HCT116 (cell line): ENCODE measurements at regions not wholly inside any gene's neighbourhood (a gene's known extent, or its start where the extent isn't known, plus 50 kb on each side); places are given as distances from the start of the nearest gene placed in this dataset.

Source experiments
- ATAC-seq: fragments of 200-7000 bp; cut with Tn5 transposase; 2 replicates; pipeline ENCODE4 v1.9.1; 2020; ENCODE audit warnings: mild to moderate bottlenecking, moderate library complexity
- BruUV-seq: library from RNA; stranded (reverse); fragments of 400-500 nt; replicated peaks from 2 replicates; lab custom pipeline; 2021; lab: Mats Ljungman, UMichigan
- CTCF ChIA-PET: fragments of 300-600 bp; sonication (Branson Sonifier 250); formaldehyde crosslinking; loops from one replicate; lab custom pipeline; 2021; ENCODE audit warnings: antibody characterized with exemption; lab: Charles Lee
- POLR2A ChIA-PET: fragments of 300-600, 350-600 bp; sonication (Branson Sonifier 250); formaldehyde crosslinking; loops from one replicate; lab custom pipeline; 2021; ENCODE audit warnings: antibody characterized with exemption; lab: Charles Lee
- RAD21 ChIA-PET, 2 experiments: fragments of 300-600 bp; sonication (Branson Sonifier 250); formaldehyde crosslinking; loops; one replicate each; lab custom pipeline; 2023; ENCODE audit warnings: low total read pairs in 2 of 2; ENCODE audit not compliant: uncharacterized antibody in 2 of 2, unreplicated experiment in 2 of 2, low non-redundant PET in 1 of 2; lab: Charles Lee
- DNase-seq: peaks from one replicate; pipeline ENCODE4 v3.0.0-alpha.2; 2010; ENCODE audit warnings: low read depth, low spot score
- H2AFZ ChIP-seq: fragments of 200-600 bp; shearing (Covaris generic), sonication (generic); 2 replicates; pipeline ENCODE4 v1.6.1; 2017; ENCODE audit warnings: low read depth, mixed run types, mixed read lengths, antibody characterized with exemption, low read length; ENCODE audit not compliant: poor library complexity, severe bottlenecking
- H3K27ac ChIP-seq: 2 replicates; pipeline ENCODE4 v1.5.1; 2012; ENCODE audit warnings: low read depth, low read length
- H3K27me3 ChIP-seq: fragments of 200-600 bp; sonication (generic); 2 replicates; pipeline ENCODE4 v1.6.1; 2016; ENCODE audit warnings: mixed run types, low read length, mixed read lengths; ENCODE audit not compliant: insufficient read depth
- H3K36me3 ChIP-seq, 2 experiments: fragments of 200-500 bp in 1 of 2; fragments of 200-600 bp in 1 of 2; sonication (Bioruptor generic) in 1 of 2; sonication (generic) in 1 of 2; 2 replicates each; pipeline versions ENCODE4 v1.5.1 to v1.6.1; 2014 to 2016; ENCODE audit warnings: low read length in 2 of 2, inconsistent platforms in 1 of 2, mixed read lengths in 1 of 2, mixed run types in 1 of 2; ENCODE audit not compliant: insufficient read depth in 2 of 2, control insufficient read depth in 1 of 2
- H3K4me1 ChIP-seq, 2 experiments: fragments of 200-600 bp in 1 of 2; sonication (generic) in 1 of 2; 2 replicates each; pipeline versions ENCODE4 v1.5.1 to v1.6.1; 2012 to 2017; ENCODE audit warnings: low read length in 2 of 2, inconsistent platforms in 1 of 2, mild to moderate bottlenecking in 1 of 2, mixed read lengths in 1 of 2, mixed run types in 1 of 2, moderate library complexity in 1 of 2; ENCODE audit not compliant: insufficient read depth in 2 of 2, control insufficient read depth in 1 of 2
- H3K4me2 ChIP-seq: fragments of 200-600 bp; sonication (generic); 2 replicates; pipeline ENCODE4 v1.6.1; 2017; ENCODE audit warnings: mixed run types, low read length, mixed read lengths
- H3K4me3 ChIP-seq, 2 experiments: fragments of 200-600 bp in 1 of 2; sonication (generic) in 1 of 2; replicated peaks in 1 of 2; 2 replicates each; pipeline ENCODE4 v1.5.1; 2011 to 2016; ENCODE audit warnings: low read length in 2 of 2, control low read depth in 1 of 2, low read depth in 1 of 2, mild to moderate bottlenecking in 1 of 2, mixed read lengths in 1 of 2, mixed run types in 1 of 2
- H3K79me2 ChIP-seq: fragments of 200-600 bp; sonication (generic); 2 replicates; pipeline ENCODE4 v1.6.1; 2017; ENCODE audit warnings: mild to moderate bottlenecking, mixed run types, low read length, moderate library complexity, mixed read lengths; ENCODE audit not compliant: insufficient read depth
- H3K9ac ChIP-seq: fragments of 200-600 bp; sonication (generic); 2 replicates; pipeline ENCODE4 v1.6.1; 2016; ENCODE audit warnings: low read length, mixed read lengths
- H3K9me2 ChIP-seq: fragments of 200-600 bp; sonication (generic), shearing (Covaris generic); 2 replicates; pipeline ENCODE4 v1.6.1; 2017; ENCODE audit warnings: mixed run types, mild to moderate bottlenecking, moderate library complexity; ENCODE audit not compliant: insufficient read depth
- H3K9me3 ChIP-seq, 2 experiments: fragments of 200-500 bp in 1 of 2; fragments of 200-600 bp in 1 of 2; sonication (Bioruptor generic) in 1 of 2; sonication (generic) in 1 of 2; 2 replicates each; pipeline ENCODE4 v1.6.1; 2014 to 2017; ENCODE audit warnings: low read length in 2 of 2, mixed read lengths in 2 of 2, inconsistent platforms in 1 of 2, low read depth in 1 of 2, mild to moderate bottlenecking in 1 of 2, mixed run types in 1 of 2, moderate library complexity in 1 of 2; ENCODE audit not compliant: control insufficient read depth in 1 of 2, insufficient read depth in 1 of 2
- H4K20me1 ChIP-seq: fragments of 200-600 bp; sonication (generic), shearing (Covaris generic); 2 replicates; pipeline ENCODE4 v1.6.1; 2017; ENCODE audit warnings: mixed run types, mild to moderate bottlenecking, moderate library complexity; ENCODE audit not compliant: insufficient read depth
- ATF3 ChIP-seq: IDR thresholded peaks from 2 replicates; pipeline ENCODE4 v1.6.1; 2012
- CEBPB ChIP-seq: IDR thresholded peaks from 2 replicates; pipeline ENCODE4 v1.6.1; 2012; ENCODE audit warnings: low read depth
- EGR1 ChIP-seq: IDR thresholded peaks from 2 replicates; pipeline ENCODE4 v1.6.1; 2012; ENCODE audit warnings: low read depth
- EZH2 ChIP-seq: fragments of 200-600 bp; sonication (generic); IDR thresholded peaks from 2 replicates; pipeline ENCODE4 v1.6.1; 2017; ENCODE audit warnings: antibody characterized with exemption, mixed run types
- EZH2phosphoT487 ChIP-seq: fragments of 200-600 bp; IDR thresholded peaks from 2 replicates; pipeline ENCODE4 v1.6.1; 2018; ENCODE audit warnings: antibody characterized with exemption, borderline replicate concordance
- JUND ChIP-seq: IDR thresholded peaks from 2 replicates; pipeline ENCODE4 v1.6.1; 2012
- MAX ChIP-seq: IDR thresholded peaks from 2 replicates; pipeline ENCODE4 v1.6.1; 2012
- POLR2A ChIP-seq: IDR thresholded peaks from 2 replicates; pipeline ENCODE4 v1.7.0; 2011; ENCODE audit warnings: borderline replicate concordance; ENCODE audit not compliant: insufficient read depth, insufficient read length; ENCODE audit errors: extremely low read depth
- RAD21 ChIP-seq: IDR thresholded peaks from 2 replicates; pipeline ENCODE4 v1.6.1; 2012; ENCODE audit warnings: low read depth, mild to moderate bottlenecking
- SIN3A ChIP-seq: IDR thresholded peaks from 2 replicates; pipeline ENCODE4 v1.6.1; 2012; ENCODE audit warnings: low read depth
- SRF ChIP-seq: IDR thresholded peaks from 2 replicates; pipeline ENCODE4 v1.6.1; 2012; ENCODE audit warnings: low read depth
- YY1 ChIP-seq: IDR thresholded peaks from 2 replicates; pipeline ENCODE4 v1.6.1; 2011; ENCODE audit warnings: low read length, low read depth, moderate library complexity, mild to moderate bottlenecking; ENCODE audit not compliant: insufficient replicate concordance; ENCODE audit errors: extremely low read depth
- ZBTB33 ChIP-seq: IDR thresholded peaks from 2 replicates; pipeline ENCODE4 v1.6.1; 2011; ENCODE audit warnings: mild to moderate bottlenecking, low read length, moderate library complexity; ENCODE audit not compliant: insufficient replicate concordance; ENCODE audit errors: extremely low read depth
- ZFX ChIP-seq: fragments of 450-650 bp; IDR thresholded peaks from 2 replicates; pipeline ENCODE4 v1.6.1; 2017
- ZNF274 ChIP-seq: fragments of 200-500 bp; sonication (Bioruptor generic); IDR thresholded peaks from 2 replicates; pipeline ENCODE4 v1.6.1; 2014; ENCODE audit warnings: mild to moderate bottlenecking, low read depth, low read length, inconsistent platforms
- intact Hi-C: fragments of 100-400 bp; cut with micrococcal nuclease; formaldehyde crosslinking; loops from 2 replicates; pipeline ENCODE4 v1.10.0; 2022
- TF ChIP-seq, protein P1 (sequence below): IDR thresholded peaks from 2 replicates; pipeline ENCODE4 v1.6.1; 2012; ENCODE audit warnings: low read depth

DNA sequence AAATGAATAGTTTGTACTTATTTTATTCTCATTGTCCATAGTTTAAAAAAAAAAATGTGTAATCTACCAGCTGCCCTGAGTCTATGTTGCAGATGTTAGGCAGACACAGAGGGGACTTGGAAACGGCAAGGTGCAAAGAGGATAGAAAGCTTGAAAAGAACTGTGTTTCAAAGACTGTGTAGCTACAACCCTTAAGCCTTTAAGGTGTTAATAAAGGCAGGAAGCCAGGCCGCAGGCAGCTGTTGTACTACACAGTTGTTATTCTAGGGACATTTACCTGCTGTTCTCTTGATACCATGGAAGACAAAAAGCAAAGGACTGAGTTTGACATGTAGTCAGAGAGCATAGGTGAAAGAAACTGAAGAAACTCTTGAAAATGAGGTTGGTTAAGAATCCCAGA is 440.0 kb downstream of the TUSC7 start:
- TF ChIP-seq ZBTB33, result no peak
- no peak for TF ChIP-seq JUND
- no peak for TF ChIP-seq ATF3
- TF ChIP-seq EZH2, result no peak
- TF ChIP-seq ZFX, result no peak
- no peak for TF ChIP-seq RAD21
- no peak for TF ChIP-seq SRF
- TF ChIP-seq EGR1, result no peak
- TF ChIP-seq EZH2phosphoT487, result no peak
- no peak for TF ChIP-seq MAX
- TF ChIP-seq YY1, result no peak
- TF ChIP-seq, protein P1, sequence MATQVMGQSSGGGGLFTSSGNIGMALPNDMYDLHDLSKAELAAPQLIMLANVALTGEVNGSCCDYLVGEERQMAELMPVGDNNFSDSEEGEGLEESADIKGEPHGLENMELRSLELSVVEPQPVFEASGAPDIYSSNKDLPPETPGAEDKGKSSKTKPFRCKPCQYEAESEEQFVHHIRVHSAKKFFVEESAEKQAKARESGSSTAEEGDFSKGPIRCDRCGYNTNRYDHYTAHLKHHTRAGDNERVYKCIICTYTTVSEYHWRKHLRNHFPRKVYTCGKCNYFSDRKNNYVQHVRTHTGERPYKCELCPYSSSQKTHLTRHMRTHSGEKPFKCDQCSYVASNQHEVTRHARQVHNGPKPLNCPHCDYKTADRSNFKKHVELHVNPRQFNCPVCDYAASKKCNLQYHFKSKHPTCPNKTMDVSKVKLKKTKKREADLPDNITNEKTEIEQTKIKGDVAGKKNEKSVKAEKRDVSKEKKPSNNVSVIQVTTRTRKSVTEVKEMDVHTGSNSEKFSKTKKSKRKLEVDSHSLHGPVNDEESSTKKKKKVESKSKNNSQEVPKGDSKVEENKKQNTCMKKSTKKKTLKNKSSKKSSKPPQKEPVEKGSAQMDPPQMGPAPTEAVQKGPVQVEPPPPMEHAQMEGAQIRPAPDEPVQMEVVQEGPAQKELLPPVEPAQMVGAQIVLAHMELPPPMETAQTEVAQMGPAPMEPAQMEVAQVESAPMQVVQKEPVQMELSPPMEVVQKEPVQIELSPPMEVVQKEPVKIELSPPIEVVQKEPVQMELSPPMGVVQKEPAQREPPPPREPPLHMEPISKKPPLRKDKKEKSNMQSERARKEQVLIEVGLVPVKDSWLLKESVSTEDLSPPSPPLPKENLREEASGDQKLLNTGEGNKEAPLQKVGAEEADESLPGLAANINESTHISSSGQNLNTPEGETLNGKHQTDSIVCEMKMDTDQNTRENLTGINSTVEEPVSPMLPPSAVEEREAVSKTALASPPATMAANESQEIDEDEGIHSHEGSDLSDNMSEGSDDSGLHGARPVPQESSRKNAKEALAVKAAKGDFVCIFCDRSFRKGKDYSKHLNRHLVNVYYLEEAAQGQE, result no peak
- TF ChIP-seq ZNF274, result no peak
- no peak for TF ChIP-seq SIN3A
- no peak for TF ChIP-seq POLR2A
- no peak for TF ChIP-seq CEBPB
- TF ChIP-seq, all 23 proteins: peak for 0
- H3K4me1 ChIP-seq, result no peaks in the 10 kb centered on the region
- intact Hi-C loops, result no loop called here
- no peaks in the 10 kb centered on the region for H3K79me2 ChIP-seq
- POLR2A ChIA-PET, result no interaction called here
- H3K27ac ChIP-seq, result no peak overlapping the region
- CTCF ChIA-PET, result no interaction called here
- RAD21 ChIA-PET, result no interaction called here
- DNase-seq (no peak), ATAC-seq (no peak)
- H3K4me3 ChIP-seq, result no peak overlapping the region
- H3K27me3 ChIP-seq, result no peaks in the 10 kb centered on the region
- no peak overlapping the region for H3K4me2 ChIP-seq
- no peak overlapping the region for H3K9ac ChIP-seq
- no TSS peak for BruUV-seq
- H3K9me3 ChIP-seq, result no peaks in the 10 kb centered on the region
- H2AFZ ChIP-seq, result no peak overlapping the region
- H3K36me3 ChIP-seq, result no peaks in the 10 kb centered on the region
- H4K20me1 ChIP-seq, result no peaks in the 10 kb centered on the region
- H3K9me2 ChIP-seq, result no peaks in the 10 kb centered on the region
